GM19468 (cell line): ENCODE measurements at regions not wholly inside any gene's neighbourhood (a gene's known extent, or its start where the extent isn't known, plus 50 kb on each side); places are given as distances from the start of the nearest gene placed in this dataset.
"Not testable (repeated sequence)": the region's sequence is repeated elsewhere in the genome, so short reads cannot be mapped to it uniquely, and the experiment has no call there.

Experiments
- ATAC-seq: cut with Tn5 transposase; IDR thresholded peaks from one replicate; pipeline ENCODE4 v1.9.1; 2021; ENCODE audit warnings: mild to moderate bottlenecking, moderate library complexity, moderate number of reproducible peaks; ENCODE audit not compliant: unreplicated experiment; ENCODE audit errors: extremely low read depth

GRCh38 chr6:6470123-6470522, 118.4 kb upstream of the LY86 start:
- no peak for ATAC-seq

- ATAC-seq, result no peak
Observed at GRCh38 chr6:6471276-6471675, 117.2 kb upstream of the LY86 start.

- no peak for ATAC-seq
Observed at GRCh38 chr6:6474170-6474920, 114.2 kb upstream of the LY86 start.

- no peak for ATAC-seq
Observed at GRCh38 chr6:6479785-6480184, 108.7 kb upstream of the LY86 start.

GRCh38 chr6:6482256-6482655, 106.3 kb upstream of the LY86 start:
- no peak for ATAC-seq

GRCh38 chr6:6483168-6483567, 105.4 kb upstream of the LY86 start:
- no peak for ATAC-seq

- no peak for ATAC-seq
Observed at GRCh38 chr6:6483733-6484132, 104.8 kb upstream of the LY86 start.

GRCh38 chr6:6484681-6485080, 103.8 kb upstream of the LY86 start:
- no peak for ATAC-seq

GRCh38 chr6:6486595-6486994, 101.9 kb upstream of the LY86 start:
- ATAC-seq, result no peak

GRCh38 chr6:6491761-6492160, 96.8 kb upstream of the LY86 start:
- no peak for ATAC-seq

GRCh38 chr6:6492675-6493074, 95.8 kb upstream of the LY86 start:
- ATAC-seq, result no peak

- ATAC-seq, result not testable (repeated sequence)
Observed at GRCh38 chr6:6494139-6494538, 94.4 kb upstream of the LY86 start.

- ATAC-seq, result no peak
Observed at GRCh38 chr6:6494677-6495076, 93.8 kb upstream of the LY86 start.

GRCh38 chr6:6495851-6496250, 92.7 kb upstream of the LY86 start:
- no peak for ATAC-seq

GRCh38 chr6:6497541-6497940, 91.0 kb upstream of the LY86 start:
- no peak for ATAC-seq

GRCh38 chr6:6497976-6498375, 90.5 kb upstream of the LY86 start:
- ATAC-seq, result no peak

- no peak for ATAC-seq
Observed at GRCh38 chr6:6503191-6503590, 85.3 kb upstream of the LY86 start.

GRCh38 chr6:6505111-6505510, 83.4 kb upstream of the LY86 start:
- ATAC-seq, result no peak

- no peak for ATAC-seq
Observed at GRCh38 chr6:6508643-6509042, 79.9 kb upstream of the LY86 start.

- ATAC-seq, result no peak
Observed at GRCh38 chr6:6509284-6509683, 79.2 kb upstream of the LY86 start.

GRCh38 chr6:6512711-6513110, 75.8 kb upstream of the LY86 start:
- no peak for ATAC-seq
